NCI-H146 treated with DMSO at 0.1 percent for 48 hours (cell line): ENCODE measurements at regions not wholly inside any gene's neighbourhood (a gene's known extent, or its start where the extent isn't known, plus 50 kb on each side); places are given as distances from the start of the nearest gene placed in this dataset.

Source experiments
- DNase-seq: peaks from one replicate; lab custom pipeline; 2025; ENCODE audit not compliant: unreplicated experiment; lab: John Stamatoyannopoulos, UW

DNA sequence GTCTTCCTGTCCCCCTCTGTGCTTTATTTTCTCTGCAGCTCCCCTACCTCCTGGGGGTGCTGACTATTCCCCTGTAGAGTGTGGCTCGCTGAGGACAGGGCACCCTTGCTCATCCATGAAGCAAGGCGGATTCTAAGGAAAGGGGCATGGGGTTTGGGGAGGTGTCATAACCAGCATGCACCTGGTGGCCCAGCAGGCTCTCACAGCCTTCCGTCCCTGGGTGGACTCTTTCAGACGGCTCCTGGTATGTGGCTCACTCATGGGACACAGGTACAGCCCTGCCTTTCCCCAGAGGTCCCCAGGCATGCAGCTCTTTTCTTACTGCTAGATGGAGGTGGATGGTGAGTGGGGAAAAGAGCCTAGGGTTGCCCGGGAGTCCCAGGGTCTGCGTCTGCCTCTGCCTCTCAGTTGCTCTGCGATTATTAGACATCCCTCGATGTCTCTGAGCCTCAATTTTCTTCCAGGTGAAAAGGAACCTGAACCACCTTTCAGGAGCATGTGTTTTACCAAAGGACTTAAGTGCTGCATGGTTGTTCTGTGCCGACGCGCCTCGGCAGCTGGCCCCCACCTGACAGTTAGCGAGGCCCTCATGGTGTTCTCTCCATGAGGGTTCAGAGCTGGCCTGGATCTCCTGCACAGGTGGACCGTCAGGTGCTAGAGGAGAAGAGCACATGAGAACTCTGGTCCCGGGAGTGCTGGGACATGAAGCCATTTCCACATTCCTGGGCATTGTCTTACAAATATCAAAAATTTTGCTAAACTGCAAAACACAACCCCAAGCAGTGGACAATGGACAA is 172.5 kb upstream of the SHH start:
- DNase-seq, result no peak

GRCh38 chr7:155984028-155984580 is 171.8 kb upstream of the SHH start:
- no peak for DNase-seq

- DNase-seq, result no peak
Observed at GRCh38 chr7:155983176-155983815, 171.0 kb upstream of the SHH start.

DNA sequence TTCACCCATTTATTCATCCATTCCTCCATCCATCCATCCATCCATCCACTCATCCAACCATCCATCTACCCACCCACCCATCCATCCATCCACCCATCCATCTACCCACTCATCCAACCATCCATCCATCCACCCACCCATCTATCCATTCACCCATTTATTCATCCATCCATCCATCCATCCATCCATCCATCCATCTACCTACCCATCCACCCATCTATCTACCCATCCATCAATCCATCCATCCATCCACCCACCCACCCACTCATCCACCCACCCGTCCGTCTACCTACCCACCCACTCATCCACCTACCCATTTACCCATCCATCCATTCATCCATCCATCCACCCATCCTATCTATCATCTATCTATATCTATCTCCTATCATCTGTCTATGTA is 169.4 kb upstream of the SHH start:
- DNase-seq, result no peak

- DNase-seq, result no peak
Observed at GRCh38 chr7:155980841-155981240, 168.6 kb upstream of the SHH start.

GRCh38 chr7:155979994-155980393 is 167.7 kb upstream of the SHH start:
- DNase-seq, result no peak

GRCh38 chr7:155979566-155979965 is 167.3 kb upstream of the SHH start:
- no peak for DNase-seq

DNA sequence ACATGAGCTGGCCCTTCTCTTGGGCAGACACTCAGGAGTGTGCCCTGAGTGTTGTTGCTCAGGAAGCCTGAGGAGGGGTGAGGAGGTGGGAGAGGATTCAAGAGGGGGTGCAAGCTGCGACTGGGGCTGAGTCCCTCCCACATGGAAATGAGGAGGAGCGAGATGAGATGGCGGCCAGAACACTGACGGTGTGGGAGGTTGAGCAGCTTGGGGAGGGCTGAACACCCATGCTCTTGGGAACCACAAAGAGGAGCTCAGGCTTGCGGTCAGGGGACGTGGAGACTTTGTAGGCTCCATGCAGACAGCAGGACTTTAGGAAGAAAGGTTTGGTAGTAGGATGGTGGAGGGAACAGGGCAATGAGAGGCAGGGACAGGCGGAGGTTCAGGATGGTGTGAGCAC is 163.2 kb upstream of the SHH start:
- no peak for DNase-seq

DNA sequence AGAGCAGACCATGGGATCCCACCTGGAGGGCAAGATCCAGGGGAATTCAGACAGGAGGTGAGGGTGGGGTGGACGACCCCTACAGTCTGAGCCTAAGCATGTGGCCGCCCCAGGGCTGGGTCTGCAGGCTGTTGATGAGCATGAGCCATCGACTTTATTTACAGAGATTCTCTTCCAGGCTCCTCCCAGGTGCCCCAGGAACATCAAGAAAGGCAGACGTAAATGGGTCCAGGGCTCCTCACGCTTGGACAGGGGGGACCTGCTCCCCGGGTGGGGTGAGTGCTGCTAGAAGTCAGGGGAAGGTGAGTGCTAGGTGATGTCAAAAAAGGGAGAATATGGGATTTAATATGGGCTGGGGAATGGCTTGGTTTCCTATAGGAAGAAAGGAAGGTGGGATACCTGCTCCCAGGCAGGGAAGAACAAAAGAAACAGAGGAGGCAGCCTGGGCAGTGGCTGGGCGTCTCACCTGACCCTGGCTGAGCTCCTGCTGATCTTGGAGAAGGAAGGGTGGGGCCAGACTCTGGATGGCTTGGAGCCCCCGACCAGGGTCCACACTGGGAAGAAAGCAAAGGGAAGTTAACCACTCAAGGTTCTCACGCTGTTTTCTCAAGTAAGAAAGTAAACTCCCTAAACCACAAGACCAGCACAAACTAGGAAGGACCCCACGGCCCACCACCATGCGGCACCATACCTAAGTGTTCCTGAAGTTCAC is 162.1 kb upstream of the SHH start:
- no peak for DNase-seq

DNA sequence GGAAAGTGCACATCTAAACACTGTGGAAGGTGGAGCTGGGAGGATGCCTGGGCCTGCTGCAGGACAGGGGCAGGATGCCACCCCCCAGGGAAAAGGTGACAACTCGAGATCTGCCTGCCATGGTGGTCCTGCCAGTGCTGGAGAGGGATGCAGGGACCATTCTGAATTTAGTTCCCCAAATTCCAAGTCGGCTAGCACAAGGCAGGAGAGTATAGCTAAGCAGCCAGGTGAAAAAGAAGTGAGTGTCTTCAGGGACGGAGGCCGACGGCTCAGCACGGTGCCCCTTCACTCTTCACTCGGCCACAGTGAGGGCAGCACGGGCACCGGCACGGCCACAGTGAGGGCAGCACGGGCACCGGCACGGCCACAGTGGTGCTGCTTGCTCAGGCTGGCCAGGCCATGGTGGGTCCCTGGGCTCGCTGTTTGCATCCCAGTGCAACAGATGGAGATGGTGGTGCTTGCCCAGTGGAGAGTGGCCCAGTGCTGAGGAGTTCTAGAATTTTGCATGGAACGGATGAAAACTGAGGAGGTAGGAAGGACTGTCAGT is 161.3 kb upstream of the SHH start:
- DNase-seq, result no peak

GRCh38 chr7:155972651-155973390 is 160.6 kb upstream of the SHH start:
- no peak for DNase-seq

GRCh38 chr7:155972247-155972646 is 160.0 kb upstream of the SHH start:
- no peak for DNase-seq

GRCh38 chr7:155971180-155971770 is 159.0 kb upstream of the SHH start:
- DNase-seq, result no peak

GRCh38 chr7:155969192-155969929 is 157.1 kb upstream of the SHH start:
- no peak for DNase-seq

DNA sequence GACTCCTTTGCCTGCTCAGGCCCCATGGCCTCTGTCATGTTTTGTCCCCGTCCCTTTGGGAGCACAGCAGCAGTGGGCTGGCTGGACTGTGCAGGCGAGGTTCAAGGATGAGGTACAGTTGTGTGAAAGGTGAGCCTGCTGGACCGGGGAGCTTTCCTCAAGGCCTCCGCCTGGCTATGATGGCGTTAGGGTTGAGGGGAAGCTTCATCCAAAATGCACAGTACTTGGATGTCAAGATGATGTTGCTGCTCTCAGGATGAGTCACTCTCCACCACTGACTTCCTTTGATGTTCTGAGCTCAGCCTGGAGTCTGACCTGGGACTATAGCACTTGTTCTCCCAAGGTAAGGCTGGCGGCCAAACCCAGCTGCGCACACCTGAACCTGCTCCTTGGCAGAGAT is 152.7 kb upstream of the SHH start:
- no peak for DNase-seq

DNA sequence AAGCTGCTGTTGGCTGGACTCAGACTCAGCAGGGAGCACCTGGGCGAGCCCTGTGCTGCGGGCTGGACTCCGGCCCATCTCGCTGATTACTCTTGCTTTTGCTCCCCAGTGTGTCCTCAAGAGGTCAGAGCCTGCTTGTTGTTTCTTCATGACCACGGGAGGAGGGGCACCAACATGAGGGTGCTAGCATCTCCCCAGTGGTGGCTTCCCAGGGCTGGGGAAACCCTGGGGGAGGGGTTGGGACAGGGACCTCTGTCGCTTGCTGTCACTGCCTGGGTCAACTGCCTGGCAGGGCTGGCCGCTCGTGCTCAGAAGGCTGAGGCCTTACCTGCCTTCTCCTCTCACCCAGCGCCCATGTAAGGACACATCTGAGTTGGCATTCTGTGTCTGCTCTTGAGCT is 152.3 kb upstream of the SHH start:
- DNase-seq, result no peak

DNA sequence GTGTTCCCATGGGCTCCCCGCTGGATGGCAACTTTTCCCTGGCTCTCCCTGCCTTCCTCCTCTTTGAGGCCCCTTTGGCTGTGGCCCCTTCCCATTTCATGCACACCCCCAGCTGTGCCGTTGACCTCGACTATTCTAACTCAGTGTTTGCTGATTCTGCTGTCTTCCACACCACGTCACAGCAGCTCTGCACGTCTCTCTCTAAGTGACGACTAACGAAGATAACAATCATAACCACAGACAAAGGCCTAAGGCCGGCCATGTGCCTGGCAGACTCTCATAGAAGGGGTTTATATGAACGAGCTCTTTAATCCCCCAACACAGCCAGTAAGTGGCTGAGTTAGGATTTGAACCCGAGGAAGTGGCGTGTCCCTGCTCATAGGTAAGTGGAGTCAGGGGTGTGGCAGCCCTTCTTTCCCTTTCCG is 151.5 kb upstream of the SHH start:
- no peak for DNase-seq

- DNase-seq, result no peak
Observed at GRCh38 chr7:155963356-155963755, 151.1 kb upstream of the SHH start.

DNA sequence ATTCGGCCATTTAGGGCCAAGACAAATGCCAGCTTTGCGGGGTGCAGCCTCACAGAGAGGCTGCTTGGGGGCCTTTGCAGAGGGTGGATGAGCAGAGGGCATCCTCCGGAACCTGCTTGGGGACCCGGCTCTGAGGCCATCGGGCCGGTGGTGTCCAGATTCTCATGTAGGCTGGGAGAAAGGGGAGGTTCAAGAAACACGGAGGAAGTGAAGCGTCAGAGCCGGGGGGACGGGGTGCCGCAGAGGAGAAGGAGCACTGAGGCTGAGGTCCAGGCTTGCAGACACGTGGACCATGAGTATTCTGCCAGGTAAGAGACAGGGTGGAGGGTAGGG is 150.7 kb upstream of the SHH start:
- DNase-seq, result no peak
